IMR-90 (cell line): ENCODE measurements at regions not wholly inside any gene's neighbourhood (a gene's known extent, or its start where the extent isn't known, plus 50 kb on each side); places are given as distances from the start of the nearest gene placed in this dataset.

ENCODE experiments used
- ATAC-seq: fragments of 200-7000 bp; cut with Tn5 transposase; 2 replicates; pipeline ENCODE4 v1.9.1; 2020; ENCODE audit warnings: low read depth, mild to moderate bottlenecking, moderate library complexity
- BruUV-seq: library from RNA; stranded (reverse); fragments of 400-500 nt; replicated peaks from 2 replicates; lab custom pipeline; 2021; lab: Mats Ljungman, UMichigan
- CTCF ChIA-PET: fragments of 300-600 bp; formaldehyde crosslinking; extraction: SDS; loops from one replicate; lab custom pipeline; 2021; ENCODE audit warnings: antibody characterized with exemption; lab: Yijun Ruan, JAX
- POLR2A ChIA-PET: fragments of 300-600 bp; sonication (Branson Sonifier 250); formaldehyde crosslinking; loops from one replicate; lab custom pipeline; 2022; ENCODE audit warnings: antibody characterized with exemption; ENCODE audit not compliant: unreplicated experiment; lab: Charles Lee
- DNase-seq: peaks from one replicate; pipeline ENCODE4 v3.0.0; 2013
- H2AFZ ChIP-seq: replicated peaks from 2 replicates; pipeline ENCODE3; 2013; ENCODE audit warnings: low read length, mild to moderate bottlenecking; ENCODE audit not compliant: poor library complexity
- H2AK5ac ChIP-seq: 2 replicates; pipeline ENCODE4 v1.6.1; 2013; ENCODE audit warnings: low read depth, low read length, inconsistent platforms
- H2AK9ac ChIP-seq: replicated peaks from 2 replicates; pipeline ENCODE3; 2013; ENCODE audit warnings: mild to moderate bottlenecking, low read depth, low read length, moderate library complexity; ENCODE audit not compliant: poor library complexity
- H2BK120ac ChIP-seq: 2 replicates; pipeline ENCODE4 v1.6.1; 2013; ENCODE audit warnings: low read depth, low read length, inconsistent platforms
- H2BK15ac ChIP-seq: 3 replicates; pipeline ENCODE4 v1.6.1; 2013; ENCODE audit warnings: low read depth, low read length, inconsistent platforms
- H2BK20ac ChIP-seq: 2 replicates; pipeline ENCODE4 v1.6.1; 2013; ENCODE audit warnings: low read depth, mild to moderate bottlenecking, inconsistent platforms, low read length, moderate library complexity
- H2BK5ac ChIP-seq: 2 replicates; pipeline ENCODE4 v1.6.1; 2013; ENCODE audit warnings: mild to moderate bottlenecking, low read depth, low read length, inconsistent platforms; ENCODE audit not compliant: poor library complexity, severe bottlenecking
- H3K14ac ChIP-seq: replicated peaks from 2 replicates; pipeline ENCODE4 v1.6.1; 2013; ENCODE audit warnings: low read depth, low read length, inconsistent platforms
- H3K18ac ChIP-seq: 2 replicates; pipeline ENCODE4 v1.6.1; 2013; ENCODE audit warnings: low read depth, low read length, control low read depth
- H3K23ac ChIP-seq: 2 replicates; pipeline ENCODE4 v1.6.1; 2013; ENCODE audit warnings: low read depth, low read length, inconsistent platforms
- H3K27ac ChIP-seq: 2 replicates; pipeline ENCODE4 v1.5.1; 2013; ENCODE audit warnings: mild to moderate bottlenecking, control low read depth, low read length; ENCODE audit not compliant: insufficient read depth
- H3K27me3 ChIP-seq: 2 replicates; pipeline ENCODE4 v1.6.1; 2013; ENCODE audit warnings: low read length; ENCODE audit not compliant: control insufficient read depth, insufficient read depth
- H3K36me3 ChIP-seq: 2 replicates; pipeline ENCODE4 v1.6.1; 2013; ENCODE audit warnings: low read length, mixed read lengths; ENCODE audit not compliant: control insufficient read depth, insufficient read depth
- H3K4ac ChIP-seq: 2 replicates; pipeline ENCODE4 v1.6.1; 2013; ENCODE audit warnings: low read depth, low read length, inconsistent platforms
- H3K4me1 ChIP-seq: 2 replicates; pipeline ENCODE4 v1.6.1; 2013; ENCODE audit warnings: low read length, mixed read lengths; ENCODE audit not compliant: control insufficient read depth, insufficient read depth
- H3K4me2 ChIP-seq: 2 replicates; pipeline ENCODE4 v1.6.1; 2013; ENCODE audit warnings: low read depth, mild to moderate bottlenecking, control low read depth, low read length, moderate library complexity
- H3K4me3 ChIP-seq: 2 replicates; pipeline ENCODE4 v1.5.1; 2013; ENCODE audit warnings: low read depth, mild to moderate bottlenecking, control low read depth, low read length, moderate library complexity; ENCODE audit not compliant: insufficient read depth
- H3K56ac ChIP-seq: 2 replicates; pipeline ENCODE4 v1.6.1; 2013; ENCODE audit warnings: low read length, inconsistent platforms; ENCODE audit not compliant: insufficient read depth; ENCODE audit errors: extremely low read depth
- H3K79me1 ChIP-seq, 2 experiments: 2 replicates each; pipeline ENCODE4 v1.6.1; 2013; ENCODE audit warnings: low read length in 2 of 2, inconsistent platforms in 1 of 2, low read depth in 1 of 2
- H3K9ac ChIP-seq: 2 replicates; pipeline ENCODE4 v1.6.1; 2013; ENCODE audit warnings: low read depth, low read length, control low read depth
- H3K9me1 ChIP-seq: 2 replicates; pipeline ENCODE4 v1.6.1; 2013; ENCODE audit warnings: low read length, inconsistent platforms; ENCODE audit not compliant: insufficient read depth
- H3K9me3 ChIP-seq: 2 replicates; pipeline ENCODE4 v1.6.1; 2013; ENCODE audit warnings: low read length; ENCODE audit not compliant: control insufficient read depth, insufficient read depth
- H4K20me1 ChIP-seq: 2 replicates; pipeline ENCODE4 v1.6.1; 2013; ENCODE audit warnings: low read length, inconsistent platforms; ENCODE audit not compliant: insufficient read depth
- H4K5ac ChIP-seq: 2 replicates; pipeline ENCODE4 v1.6.1; 2013; ENCODE audit warnings: mild to moderate bottlenecking, low read depth, low read length, control low read depth
- H4K8ac ChIP-seq, 2 experiments: 2 replicates each; pipeline ENCODE4 v1.6.1; 2013; ENCODE audit warnings: low read depth in 2 of 2, low read length in 2 of 2, control low read depth in 1 of 2, inconsistent platforms in 1 of 2
- H4K91ac ChIP-seq: 2 replicates; pipeline ENCODE4 v1.6.1; 2013; ENCODE audit warnings: low read depth, low read length, inconsistent platforms; ENCODE audit not compliant: insufficient read depth
- BHLHE40 ChIP-seq: fragments of 150-350 bp; IDR thresholded peaks from 2 replicates; pipeline ENCODE4 v1.6.1; 2016; ENCODE audit warnings: mild to moderate bottlenecking, low read depth, low read length
- CEBPB ChIP-seq: IDR thresholded peaks from 2 replicates; pipeline ENCODE4 v1.6.1; 2012; ENCODE audit warnings: low read depth, low read length, improper control_type of control experiment
- CHD1 ChIP-seq: IDR thresholded peaks from 2 replicates; pipeline ENCODE4 v1.6.1; 2012; ENCODE audit warnings: low read depth, low read length, improper control_type of control experiment
- FOS ChIP-seq: fragments of 150-350 bp; IDR thresholded peaks from 2 replicates; pipeline ENCODE4 v1.6.1; 2016; ENCODE audit warnings: low read depth, low read length
- MAFK ChIP-seq: IDR thresholded peaks from 2 replicates; pipeline ENCODE4 v1.6.1; 2012; ENCODE audit warnings: low read depth, low read length, improper control_type of control experiment
- MAZ ChIP-seq: IDR thresholded peaks from 2 replicates; pipeline ENCODE4 v1.6.1; 2012; ENCODE audit warnings: low read depth, mild to moderate bottlenecking, low read length, improper control_type of control experiment, moderate library complexity, borderline replicate concordance
- MXI1 ChIP-seq: IDR thresholded peaks from 2 replicates; pipeline ENCODE4 v1.6.1; 2012; ENCODE audit warnings: low read depth, mild to moderate bottlenecking, low read length, moderate library complexity, borderline replicate concordance
- NFE2L2 ChIP-seq: fragments of 150-350 bp; IDR thresholded peaks from 2 replicates; pipeline ENCODE4 v1.6.1; 2016; ENCODE audit warnings: low read depth, mild to moderate bottlenecking, low read length
- POLR2A ChIP-seq: IDR thresholded peaks from 2 replicates; pipeline ENCODE4 v1.6.1; 2012; ENCODE audit warnings: mild to moderate bottlenecking, low read depth, low read length
- RAD21 ChIP-seq: IDR thresholded peaks from 2 replicates; pipeline ENCODE4 v1.6.1; 2012; ENCODE audit warnings: low read length, improper control_type of control experiment
- RCOR1 ChIP-seq: IDR thresholded peaks from 2 replicates; pipeline ENCODE4 v1.6.1; 2012; ENCODE audit warnings: mild to moderate bottlenecking, low read length, improper control_type of control experiment; ENCODE audit not compliant: insufficient replicate concordance
- RFX5 ChIP-seq: IDR thresholded peaks from 2 replicates; pipeline ENCODE4 v1.8.0; 2012; ENCODE audit warnings: low read depth, mild to moderate bottlenecking, low read length, moderate library complexity
- SMC3 ChIP-seq: fragments of 150-350 bp; IDR thresholded peaks from 2 replicates; pipeline ENCODE4 v1.6.1; 2016; ENCODE audit warnings: low read depth, mild to moderate bottlenecking, antibody characterized with exemption, low read length, moderate library complexity
- WGBS, 2 experiments: methylation state at CpG; one replicate each; pipeline versions ENCODE4 v1.1.5 to v1.1.7; 2013; ENCODE audit warnings: missing lambda C conversion rate in 2 of 2; ENCODE audit not compliant: insufficient read length in 1 of 2; ENCODE audit errors: extremely low coverage in 2 of 2; 5-methylcytosine and 5-hydroxymethylcytosine counted together
- dilution Hi-C: fragments of 300-500 bp; cut with HindIII; formaldehyde crosslinking; loops from one replicate; pipeline ENCODE4 v1.14.3; 2018; ENCODE audit warnings: low sequenced_read_pairs; ENCODE audit not compliant: unreplicated experiment
- in situ Hi-C: fragments of 300-500 bp; cut with MboI; formaldehyde crosslinking; loops from 3 replicates; pipeline ENCODE4 v1.14.3; 2019; ENCODE audit warnings: low sequenced_read_pairs, inconsistent platforms, mixed read lengths
- intact Hi-C: fragments of 100-400 bp; cut with micrococcal nuclease; formaldehyde crosslinking; loops from 2 replicates; pipeline ENCODE4 v1.10.0; 2022
- TF ChIP-seq, protein P1 (sequence below): fragments of 150-350 bp; IDR thresholded peaks from 2 replicates; pipeline ENCODE4 v1.6.1; 2017; ENCODE audit warnings: mild to moderate bottlenecking, antibody characterized with exemption, low read length, low read depth
- TF ChIP-seq, protein P2 (sequence below): fragments of 150-350 bp; IDR thresholded peaks from 2 replicates; pipeline ENCODE4 v1.6.1; 2016; ENCODE audit warnings: low read depth, mild to moderate bottlenecking, low read length, moderate library complexity, borderline replicate concordance
- TF ChIP-seq, protein P3 (sequence below): conservative IDR thresholded peaks from 2 replicates; pipeline ENCODE4 v1.5.1; 2012; ENCODE audit warnings: mild to moderate bottlenecking, low read depth, low read length, improper control_type of control experiment

DNA sequence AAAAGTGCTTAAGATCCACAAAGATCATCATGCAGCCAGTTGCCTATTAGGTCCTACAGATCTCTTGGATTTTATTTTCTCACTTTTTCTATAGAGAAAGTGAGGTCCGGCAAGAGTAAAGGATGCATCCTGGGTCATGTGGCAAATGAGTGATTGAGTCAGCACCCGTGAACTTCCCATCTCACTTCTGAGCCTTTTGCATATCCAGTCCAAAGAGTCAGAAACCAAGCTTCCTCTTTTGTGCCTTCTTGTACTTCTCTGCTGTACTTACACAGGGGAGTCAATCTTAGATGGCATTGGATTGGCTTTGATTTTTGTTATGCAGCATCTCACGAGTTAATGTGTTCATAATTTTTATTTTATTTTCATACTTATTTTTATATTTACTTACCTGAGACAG is 114.2 kb upstream of the IRX5 start:
- H2AK5ac ChIP-seq = no peak overlapping the region
- H3K9me1 ChIP-seq = no peaks in the 10 kb centered on the region
- no peak overlapping the region for H2BK120ac ChIP-seq
- ChIA-PET POLR2A (no interaction called here), CTCF (no interaction called here)
- no peak for ATAC-seq
- no peak overlapping the region for H3K14ac ChIP-seq
- no peak overlapping the region for H2BK20ac ChIP-seq
- no peak overlapping the region for H3K56ac ChIP-seq
- no TSS peak for BruUV-seq
- no peak overlapping the region for H3K4me3 ChIP-seq
- in situ Hi-C loops = no loop called here
- H2BK5ac ChIP-seq = no peak overlapping the region
- no peaks in the 10 kb centered on the region for H4K20me1 ChIP-seq
- no peak overlapping the region for H2BK15ac ChIP-seq
- H3K23ac ChIP-seq = no peak overlapping the region
- dilution Hi-C loops = no loop called here
- no peak overlapping the region for H3K18ac ChIP-seq
- TF ChIP-seq, protein P1, sequence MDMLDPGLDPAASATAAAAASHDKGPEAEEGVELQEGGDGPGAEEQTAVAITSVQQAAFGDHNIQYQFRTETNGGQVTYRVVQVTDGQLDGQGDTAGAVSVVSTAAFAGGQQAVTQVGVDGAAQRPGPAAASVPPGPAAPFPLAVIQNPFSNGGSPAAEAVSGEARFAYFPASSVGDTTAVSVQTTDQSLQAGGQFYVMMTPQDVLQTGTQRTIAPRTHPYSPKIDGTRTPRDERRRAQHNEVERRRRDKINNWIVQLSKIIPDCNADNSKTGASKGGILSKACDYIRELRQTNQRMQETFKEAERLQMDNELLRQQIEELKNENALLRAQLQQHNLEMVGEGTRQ = no peak
- TF ChIP-seq NFE2L2 = no peak
- TF ChIP-seq RFX5 = no peak
- no peak for TF ChIP-seq RCOR1
- no peak for TF ChIP-seq BHLHE40
- no peak for TF ChIP-seq RAD21
- no peak for TF ChIP-seq SMC3
- no peak for TF ChIP-seq CEBPB
- TF ChIP-seq, protein P2, sequence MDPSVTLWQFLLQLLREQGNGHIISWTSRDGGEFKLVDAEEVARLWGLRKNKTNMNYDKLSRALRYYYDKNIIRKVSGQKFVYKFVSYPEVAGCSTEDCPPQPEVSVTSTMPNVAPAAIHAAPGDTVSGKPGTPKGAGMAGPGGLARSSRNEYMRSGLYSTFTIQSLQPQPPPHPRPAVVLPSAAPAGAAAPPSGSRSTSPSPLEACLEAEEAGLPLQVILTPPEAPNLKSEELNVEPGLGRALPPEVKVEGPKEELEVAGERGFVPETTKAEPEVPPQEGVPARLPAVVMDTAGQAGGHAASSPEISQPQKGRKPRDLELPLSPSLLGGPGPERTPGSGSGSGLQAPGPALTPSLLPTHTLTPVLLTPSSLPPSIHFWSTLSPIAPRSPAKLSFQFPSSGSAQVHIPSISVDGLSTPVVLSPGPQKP = no peak
- no peak for TF ChIP-seq MXI1
- TF ChIP-seq, protein P3, sequence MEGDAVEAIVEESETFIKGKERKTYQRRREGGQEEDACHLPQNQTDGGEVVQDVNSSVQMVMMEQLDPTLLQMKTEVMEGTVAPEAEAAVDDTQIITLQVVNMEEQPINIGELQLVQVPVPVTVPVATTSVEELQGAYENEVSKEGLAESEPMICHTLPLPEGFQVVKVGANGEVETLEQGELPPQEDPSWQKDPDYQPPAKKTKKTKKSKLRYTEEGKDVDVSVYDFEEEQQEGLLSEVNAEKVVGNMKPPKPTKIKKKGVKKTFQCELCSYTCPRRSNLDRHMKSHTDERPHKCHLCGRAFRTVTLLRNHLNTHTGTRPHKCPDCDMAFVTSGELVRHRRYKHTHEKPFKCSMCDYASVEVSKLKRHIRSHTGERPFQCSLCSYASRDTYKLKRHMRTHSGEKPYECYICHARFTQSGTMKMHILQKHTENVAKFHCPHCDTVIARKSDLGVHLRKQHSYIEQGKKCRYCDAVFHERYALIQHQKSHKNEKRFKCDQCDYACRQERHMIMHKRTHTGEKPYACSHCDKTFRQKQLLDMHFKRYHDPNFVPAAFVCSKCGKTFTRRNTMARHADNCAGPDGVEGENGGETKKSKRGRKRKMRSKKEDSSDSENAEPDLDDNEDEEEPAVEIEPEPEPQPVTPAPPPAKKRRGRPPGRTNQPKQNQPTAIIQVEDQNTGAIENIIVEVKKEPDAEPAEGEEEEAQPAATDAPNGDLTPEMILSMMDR = no peak
- no peak for TF ChIP-seq CHD1
- TF ChIP-seq FOS = no peak
- no peak for TF ChIP-seq POLR2A
- TF ChIP-seq MAFK = no peak
- TF ChIP-seq MAZ = no peak
- no peak overlapping the region for H4K91ac ChIP-seq
- no peak overlapping the region for H4K5ac ChIP-seq
- intact Hi-C loops = no loop called here
- no peaks in the 10 kb centered on the region for H3K27me3 ChIP-seq
- no peak overlapping the region for H3K4me2 ChIP-seq
- no peak overlapping the region for H3K27ac ChIP-seq
- WGBS, 2 experiments = no CpG with 5 or more reads among the region's 3 CpGs
- no peak overlapping the region for H2AK9ac ChIP-seq
- H2AFZ ChIP-seq = no peak overlapping the region
- H3K9me3 ChIP-seq = peaks cover 2% of the 10 kb centered on the region; the same call in 1 of the 2 replicates
- no peak overlapping the region for H3K4ac ChIP-seq
- no peaks in the 10 kb centered on the region for H3K36me3 ChIP-seq
- no peaks in the 10 kb centered on the region for H3K4me1 ChIP-seq
- H4K8ac ChIP-seq = no peak overlapping the region
- no peak for DNase-seq
- no peaks in the 10 kb centered on the region for H3K79me1 ChIP-seq
- H3K9ac ChIP-seq = no peak overlapping the region
